HepG2 (cell line): ENCODE measurements at regions not wholly inside any gene's neighbourhood (a gene's known extent, or its start where the extent isn't known, plus 50 kb on each side); places are given as distances from the start of the nearest gene placed in this dataset.

Experiments used
- SAP130 ChIP-seq: IDR thresholded peaks from 2 replicates; pipeline ENCODE4 v1.6.1; 2016; ENCODE audit warnings: low read depth
- ZBTB7B ChIP-seq: sonication (generic); formaldehyde crosslinking; IDR thresholded peaks from 2 replicates; pipeline ENCODE4 v1.4.0; 2020; ENCODE audit warnings: missing genetic modification reagents
- ZNF619 ChIP-seq: sonication (generic); formaldehyde crosslinking; IDR thresholded peaks from 2 replicates; pipeline ENCODE4 v1.4.0; 2020; ENCODE audit warnings: mild to moderate bottlenecking, missing genetic modification reagents
- TF ChIP-seq, protein P1 (sequence below), 2 experiments: sonication (generic) in 1 of 2; formaldehyde crosslinking in 1 of 2; IDR thresholded peaks; 2 replicates each; pipeline versions ENCODE4 v1.5.1 to v1.6.1; 2011 to 2020; ENCODE audit warnings: borderline replicate concordance in 1 of 2, low read depth in 1 of 2, low read length in 1 of 2, mild to moderate bottlenecking in 1 of 2, missing genetic modification reagents in 1 of 2, moderate library complexity in 1 of 2
- TF ChIP-seq, protein P2 (sequence below): sonication (generic); formaldehyde crosslinking; IDR thresholded peaks from 2 replicates; pipeline ENCODE4 v1.5.1; 2020; ENCODE audit warnings: missing genetic modification reagents, mild to moderate bottlenecking, borderline replicate concordance
- TF ChIP-seq, protein P3 (sequence below): conservative IDR thresholded peaks from 2 replicates; pipeline ENCODE4 v1.6.1; 2018; ENCODE audit warnings: missing genetic modification reagents
- TF ChIP-seq, protein P4 (sequence below): sonication (generic); formaldehyde crosslinking; IDR thresholded peaks from 2 replicates; pipeline ENCODE4 v1.8.1; 2023; ENCODE audit warnings: mild to moderate bottlenecking, missing genetic modification reagents

DNA sequence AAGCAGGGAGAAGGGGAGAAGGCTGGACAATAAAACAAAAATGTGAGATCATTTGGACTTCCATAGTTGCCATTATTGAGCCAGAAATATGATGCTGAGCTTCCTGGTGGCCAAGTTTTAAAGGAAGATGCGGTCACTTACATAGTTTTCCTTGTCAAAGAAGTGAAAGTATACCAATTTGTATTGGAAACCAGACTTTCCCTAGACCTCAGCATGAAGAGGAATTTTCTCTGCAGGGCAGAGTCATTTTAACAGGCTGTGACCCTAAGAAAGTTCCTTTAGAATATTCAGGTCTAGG, 111.0 kb downstream of the GATA6 start (continued):
- TF ChIP-seq, protein P1, sequence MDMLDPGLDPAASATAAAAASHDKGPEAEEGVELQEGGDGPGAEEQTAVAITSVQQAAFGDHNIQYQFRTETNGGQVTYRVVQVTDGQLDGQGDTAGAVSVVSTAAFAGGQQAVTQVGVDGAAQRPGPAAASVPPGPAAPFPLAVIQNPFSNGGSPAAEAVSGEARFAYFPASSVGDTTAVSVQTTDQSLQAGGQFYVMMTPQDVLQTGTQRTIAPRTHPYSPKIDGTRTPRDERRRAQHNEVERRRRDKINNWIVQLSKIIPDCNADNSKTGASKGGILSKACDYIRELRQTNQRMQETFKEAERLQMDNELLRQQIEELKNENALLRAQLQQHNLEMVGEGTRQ (IDR thresholded peaks at IDR 0.05; ENCODE audit: low read depth, low read length): no peak
- TF ChIP-seq, protein P1 (CRISPR knock-in tag; IDR thresholded peaks at IDR 0.05; ENCODE audit: borderline replicate concordance): no peak
- no peak for TF ChIP-seq ZNF619 (CRISPR knock-in tag)
- TF ChIP-seq, protein P2, sequence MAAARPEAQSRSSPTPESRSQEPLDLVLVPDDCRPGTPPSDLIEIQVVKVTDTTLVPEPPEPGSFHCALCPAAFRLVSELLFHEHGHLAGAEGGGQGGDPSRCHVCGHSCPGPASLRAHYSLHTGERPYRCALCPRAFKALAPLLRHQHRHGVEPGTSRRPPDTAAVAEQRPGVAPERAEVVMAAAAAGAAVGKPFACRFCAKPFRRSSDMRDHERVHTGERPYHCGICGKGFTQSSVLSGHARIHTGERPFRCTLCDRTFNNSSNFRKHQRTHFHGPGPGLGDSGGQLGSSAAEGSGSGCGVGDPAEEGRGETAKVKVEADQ: no peak
- TF ChIP-seq, protein P3, sequence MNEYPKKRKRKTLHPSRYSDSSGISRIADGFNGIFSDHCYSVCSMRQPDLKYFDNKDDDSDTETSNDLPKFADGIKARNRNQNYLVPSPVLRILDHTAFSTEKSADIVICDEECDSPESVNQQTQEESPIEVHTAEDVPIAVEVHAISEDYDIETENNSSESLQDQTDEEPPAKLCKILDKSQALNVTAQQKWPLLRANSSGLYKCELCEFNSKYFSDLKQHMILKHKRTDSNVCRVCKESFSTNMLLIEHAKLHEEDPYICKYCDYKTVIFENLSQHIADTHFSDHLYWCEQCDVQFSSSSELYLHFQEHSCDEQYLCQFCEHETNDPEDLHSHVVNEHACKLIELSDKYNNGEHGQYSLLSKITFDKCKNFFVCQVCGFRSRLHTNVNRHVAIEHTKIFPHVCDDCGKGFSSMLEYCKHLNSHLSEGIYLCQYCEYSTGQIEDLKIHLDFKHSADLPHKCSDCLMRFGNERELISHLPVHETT: no peak
- no peak for TF ChIP-seq ZBTB7B (CRISPR knock-in tag)
- no peak for TF ChIP-seq SAP130 (CRISPR knock-in tag)
- TF ChIP-seq, protein P4, sequence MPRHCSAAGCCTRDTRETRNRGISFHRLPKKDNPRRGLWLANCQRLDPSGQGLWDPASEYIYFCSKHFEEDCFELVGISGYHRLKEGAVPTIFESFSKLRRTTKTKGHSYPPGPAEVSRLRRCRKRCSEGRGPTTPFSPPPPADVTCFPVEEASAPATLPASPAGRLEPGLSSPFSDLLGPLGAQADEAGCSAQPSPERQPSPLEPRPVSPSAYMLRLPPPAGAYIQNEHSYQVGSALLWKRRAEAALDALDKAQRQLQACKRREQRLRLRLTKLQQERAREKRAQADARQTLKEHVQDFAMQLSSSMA (CRISPR knock-in tag): no peak
